ENCODE measurements at regions not wholly inside any gene's neighbourhood (a gene's known extent, or its start where the extent isn't known, plus 50 kb on each side); places are given as distances from the start of the nearest gene placed in this dataset.

GRCh38 chr2:16225545-16225944 lies 285.2 kb downstream of the MYCN start:
- TF ChIP-seq CTCF (IDR thresholded peaks at IDR 0.05; ENCODE audit: insufficient read depth, low read length, poor library complexity, severe bottlenecking) (no peak), EZH2phosphoT487 (conservative IDR thresholded peaks at IDR 0.05; ENCODE audit: low read length) (no peak)
- Histone ChIP-seq H3K4me3 (ENCODE audit: insufficient read depth, low read length, poor library complexity, severe bottlenecking) (no peak overlapping the region), H3K36me3 (ENCODE audit: low read length) (no peaks in the 10 kb centered on the region), H3K9me3 (ENCODE audit: insufficient read depth, low read length) (no peaks in the 10 kb centered on the region), H3K27ac (ENCODE audit: low read depth, low read length) (no peak overlapping the region), H3K9me2 (replicated peaks; ENCODE audit: insufficient read depth, low read length) (no peaks in the 10 kb centered on the region), H3K4me2 (ENCODE audit: low read depth, low read length, poor library complexity, severe bottlenecking) (no peak overlapping the region), H3F3A (ENCODE audit: insufficient read depth) (no peaks in the 10 kb centered on the region), H3K79me2 (ENCODE audit: insufficient read depth, low read length) (no peaks in the 10 kb centered on the region), H3K27me3 (ENCODE audit: low read length) (no peaks in the 10 kb centered on the region), H2AFZ (ENCODE audit: low read depth, low read length, severe bottlenecking) (no peak overlapping the region), H3K9ac (ENCODE audit: low read length) (no peak overlapping the region), H4K20me1 (ENCODE audit: low read depth, low read length) (no peaks in the 10 kb centered on the region)

- Histone ChIP-seq H3K9me3 (ENCODE audit: insufficient read depth, low read length) (no peaks in the 10 kb centered on the region), H3K4me3 (ENCODE audit: insufficient read depth, low read length, poor library complexity, severe bottlenecking) (no peak overlapping the region), H4K20me1 (ENCODE audit: low read depth, low read length) (no peaks in the 10 kb centered on the region), H3K79me2 (ENCODE audit: insufficient read depth, low read length) (no peaks in the 10 kb centered on the region), H3K36me3 (ENCODE audit: low read length) (no peaks in the 10 kb centered on the region), H3K9me2 (replicated peaks; ENCODE audit: insufficient read depth, low read length) (no peaks in the 10 kb centered on the region), H3K27ac (ENCODE audit: low read depth, low read length) (no peak overlapping the region), H3K4me2 (ENCODE audit: low read depth, low read length, poor library complexity, severe bottlenecking) (no peak overlapping the region), H3F3A (ENCODE audit: insufficient read depth) (no peaks in the 10 kb centered on the region), H2AFZ (ENCODE audit: low read depth, low read length, severe bottlenecking) (no peak overlapping the region), H3K9ac (ENCODE audit: low read length) (no peak overlapping the region), H3K27me3 (ENCODE audit: low read length) (no peaks in the 10 kb centered on the region)
- TF ChIP-seq EZH2phosphoT487 (conservative IDR thresholded peaks at IDR 0.05; ENCODE audit: low read length) (no peak), CTCF (IDR thresholded peaks at IDR 0.05; ENCODE audit: insufficient read depth, low read length, poor library complexity, severe bottlenecking) (no peak)
Measured at GRCh38 chr2:16225071-16225470, 284.7 kb downstream of the MYCN start.

GRCh38 chr2:16224298-16225045 lies 284.1 kb downstream of the MYCN start:
- Histone ChIP-seq H3K4me2 (ENCODE audit: low read depth, low read length, poor library complexity, severe bottlenecking) (no peak overlapping the region), H3K4me3 (ENCODE audit: insufficient read depth, low read length, poor library complexity, severe bottlenecking) (no peak overlapping the region), H4K20me1 (ENCODE audit: low read depth, low read length) (no peaks in the 10 kb centered on the region), H3F3A (ENCODE audit: insufficient read depth) (no peaks in the 10 kb centered on the region), H3K9ac (ENCODE audit: low read length) (no peak overlapping the region), H3K36me3 (ENCODE audit: low read length) (no peaks in the 10 kb centered on the region), H3K27ac (ENCODE audit: low read depth, low read length) (no peak overlapping the region), H3K9me2 (replicated peaks; ENCODE audit: insufficient read depth, low read length) (no peaks in the 10 kb centered on the region), H2AFZ (ENCODE audit: low read depth, low read length, severe bottlenecking) (no peak overlapping the region), H3K79me2 (ENCODE audit: insufficient read depth, low read length) (no peaks in the 10 kb centered on the region), H3K9me3 (ENCODE audit: insufficient read depth, low read length) (no peaks in the 10 kb centered on the region), H3K27me3 (ENCODE audit: low read length) (no peaks in the 10 kb centered on the region)
- TF ChIP-seq CTCF (IDR thresholded peaks at IDR 0.05; ENCODE audit: insufficient read depth, low read length, poor library complexity, severe bottlenecking), result no peak
- TF ChIP-seq EZH2phosphoT487 (conservative IDR thresholded peaks at IDR 0.05; ENCODE audit: low read length), result no peak
